GM11168 (cell line): ENCODE measurements at regions not wholly inside any gene's neighbourhood (a gene's known extent, or its start where the extent isn't known, plus 50 kb on each side); places are given as distances from the start of the nearest gene placed in this dataset.
"Not testable (repeated sequence)": the region's sequence is repeated elsewhere in the genome, so short reads cannot be mapped to it uniquely, and the experiment has no call there.

Source experiments
- in situ Hi-C: fragments of 300-500 bp; cut with MboI; formaldehyde crosslinking; loops from one replicate; pipeline ENCODE4 v1.12.0; 2022; ENCODE audit warnings: low sequenced_read_pairs; ENCODE audit not compliant: unreplicated experiment

GRCh38 chr12:9283346-9284095, 75.3 kb upstream of the PZP start:
- in situ Hi-C loops, result not testable (repeated sequence)

GRCh38 chr12:9276990-9277389, 68.8 kb upstream of the PZP start:
- in situ Hi-C loops, result no loop called here

- in situ Hi-C loops, result no loop called here
These were observed 65.1 kb upstream of the PZP start for GRCh38 chr12:9273276-9273675.

GRCh38 chr12:9271875-9272274, 63.7 kb upstream of the PZP start:
- in situ Hi-C loops, result no loop called here

GRCh38 chr12:9264546-9264945, 56.4 kb upstream of the PZP start:
- in situ Hi-C loops, result no loop called here

- in situ Hi-C loops, result no loop called here
These were observed 52.7 kb upstream of the PZP start for GRCh38 chr12:9260931-9261330.

GRCh38 chr12:9258676-9259075, 50.5 kb upstream of the PZP start:
- in situ Hi-C loops, result no loop called here
